ENCODE measurements at regions not wholly inside any gene's neighbourhood (a gene's known extent, or its start where the extent isn't known, plus 50 kb on each side); places are given as distances from the start of the nearest gene placed in this dataset.

DNA sequence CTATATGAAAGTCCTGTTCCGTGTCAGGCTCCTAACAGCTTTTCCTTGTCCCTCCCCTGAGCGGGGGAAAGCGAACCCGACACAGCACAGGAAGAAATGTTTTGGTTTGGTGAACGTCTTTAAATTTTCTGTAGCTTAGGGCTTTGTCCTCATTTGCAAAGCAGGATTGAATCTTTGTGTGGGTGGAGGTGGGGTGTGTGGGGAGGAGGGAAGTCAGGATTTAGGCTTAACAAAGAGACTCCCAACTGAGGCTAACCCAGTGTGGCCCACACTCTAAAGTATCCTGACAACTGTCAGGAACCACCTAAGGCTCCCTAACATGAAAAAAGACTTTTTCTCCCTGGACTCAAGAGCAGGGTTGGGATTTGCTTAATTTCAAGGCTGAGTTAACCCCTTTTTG, 376.2 kb upstream of the C1orf174 start:
- Histone ChIP-seq H3K4me3 (ENCODE audit: low read length in 2 of 2) (no peak overlapping the region), H3K36me3 (ENCODE audit: control insufficient read depth in 2 of 2, insufficient read depth in 2 of 2, low read length in 2 of 2) (no peaks in the 10 kb centered on the region), H3K9ac (ENCODE audit: low read depth in 1 of 2, low read length in 2 of 2) (no peak overlapping the region), H3K27me3 (ENCODE audit: control insufficient read depth in 2 of 2, insufficient read depth in 2 of 2, low read length in 2 of 2) (no peaks in the 10 kb centered on the region), H3K4me1 (ENCODE audit: control insufficient read depth in 2 of 2, insufficient read depth in 2 of 2, low read length in 2 of 2) (no peaks in the 10 kb centered on the region), H3K9me3 (ENCODE audit: control insufficient read depth in 2 of 2, low read length in 2 of 2) (peaks cover 0 to 2% of the 10 kb centered on the region in 2 donors), H3K27ac (ENCODE audit: low read depth in 2 of 2, low read length in 2 of 2) (no peak overlapping the region)

DNA sequence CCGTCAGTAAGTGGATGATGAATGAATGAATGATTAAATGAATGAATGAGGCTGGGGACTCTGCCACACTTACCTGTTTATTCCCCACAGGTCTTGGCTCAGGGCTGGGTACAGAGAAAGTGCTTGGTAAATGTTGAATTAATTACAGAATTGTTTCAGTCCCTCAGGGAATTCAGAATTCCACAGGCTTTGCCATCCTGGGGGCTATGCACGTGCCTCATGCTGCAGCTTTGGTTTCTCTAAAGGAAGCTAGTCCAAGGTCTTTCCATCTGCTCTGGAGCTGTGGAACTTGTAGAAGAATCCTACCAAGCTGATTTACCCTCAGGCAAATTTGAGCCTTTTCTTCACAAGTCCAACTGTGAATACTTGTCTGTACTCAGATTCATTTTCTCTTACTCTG, 376.8 kb upstream of the AJAP1 start:
- H3K4me1 ChIP-seq (ENCODE audit: control insufficient read depth in 2 of 2, insufficient read depth in 2 of 2, low read length in 2 of 2), result no peaks in the 10 kb centered on the region
- no peaks in the 10 kb centered on the region for H3K36me3 ChIP-seq (ENCODE audit: control insufficient read depth in 2 of 2, insufficient read depth in 2 of 2, low read length in 2 of 2)
- H3K27me3 ChIP-seq (ENCODE audit: control insufficient read depth in 2 of 2, insufficient read depth in 2 of 2, low read length in 2 of 2), result no peaks in the 10 kb centered on the region
- H3K27ac ChIP-seq (ENCODE audit: low read depth in 2 of 2, low read length in 2 of 2), result no peak overlapping the region
- no peak overlapping the region for H3K4me3 ChIP-seq (ENCODE audit: low read length in 2 of 2)
- no peak overlapping the region for H3K9ac ChIP-seq (ENCODE audit: low read depth in 1 of 2, low read length in 2 of 2)
- peaks cover 0 to 3% of the 10 kb centered on the region in 2 donors for H3K9me3 ChIP-seq (ENCODE audit: control insufficient read depth in 2 of 2, low read length in 2 of 2)

DNA sequence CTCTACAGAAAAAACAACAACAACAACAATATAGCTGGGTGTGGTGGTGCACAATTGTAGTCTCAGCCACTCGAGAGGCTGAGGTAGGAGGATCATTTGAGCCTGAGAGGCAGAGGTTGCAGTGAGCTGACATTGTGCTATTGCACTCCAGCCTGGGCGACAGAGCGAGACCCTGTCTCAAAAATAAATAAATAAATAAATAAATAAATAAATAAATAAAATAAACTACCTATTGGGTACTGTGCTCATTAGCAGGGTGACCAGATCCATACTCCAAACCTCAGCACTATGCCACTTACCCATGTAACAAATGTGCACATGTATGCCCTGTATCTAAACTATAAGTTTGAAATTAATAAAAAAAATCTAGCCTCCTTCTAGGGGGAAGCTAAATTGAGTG, 369.4 kb upstream of the AJAP1 start:
- no peaks in the 10 kb centered on the region for H3K27me3 ChIP-seq (ENCODE audit: control insufficient read depth in 2 of 2, insufficient read depth in 2 of 2, low read length in 2 of 2)
- H3K9me3 ChIP-seq (ENCODE audit: control insufficient read depth in 2 of 2, low read length in 2 of 2), result peaks cover 0 to 2% of the 10 kb centered on the region in 2 donors
- H3K36me3 ChIP-seq (ENCODE audit: control insufficient read depth in 2 of 2, insufficient read depth in 2 of 2, low read length in 2 of 2), result no peaks in the 10 kb centered on the region
- no peak overlapping the region for H3K27ac ChIP-seq (ENCODE audit: low read depth in 2 of 2, low read length in 2 of 2)
- H3K9ac ChIP-seq (ENCODE audit: low read depth in 1 of 2, low read length in 2 of 2), result no peak overlapping the region
- H3K4me1 ChIP-seq (ENCODE audit: control insufficient read depth in 2 of 2, insufficient read depth in 2 of 2, low read length in 2 of 2), result no peaks in the 10 kb centered on the region
- no peak overlapping the region for H3K4me3 ChIP-seq (ENCODE audit: low read length in 2 of 2)

DNA sequence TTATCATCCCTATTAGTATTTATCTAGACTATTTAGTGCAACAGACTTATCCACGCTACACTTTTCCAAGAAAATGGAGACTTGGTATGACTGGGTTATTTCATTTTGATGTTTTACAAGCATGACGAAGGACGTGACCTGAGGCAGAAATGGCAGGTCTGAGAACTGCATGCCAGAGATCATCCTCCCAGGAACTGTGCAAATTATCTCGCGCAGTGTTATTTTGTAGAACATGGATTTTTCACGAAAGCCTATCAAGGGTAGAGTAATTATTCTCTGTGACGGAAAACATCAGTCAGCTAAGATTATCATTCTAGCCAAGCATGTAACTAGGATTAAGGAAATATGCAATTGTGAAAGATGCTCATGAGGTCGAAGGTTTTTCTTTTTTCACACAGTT, 361.5 kb upstream of the AJAP1 start:
- Histone ChIP-seq H3K36me3 (ENCODE audit: control insufficient read depth in 2 of 2, insufficient read depth in 2 of 2, low read length in 2 of 2) (no peaks in the 10 kb centered on the region), H3K9me3 (ENCODE audit: control insufficient read depth in 2 of 2, low read length in 2 of 2) (no peaks in the 10 kb centered on the region), H3K27me3 (ENCODE audit: control insufficient read depth in 2 of 2, insufficient read depth in 2 of 2, low read length in 2 of 2) (no peaks in the 10 kb centered on the region), H3K4me1 (ENCODE audit: control insufficient read depth in 2 of 2, insufficient read depth in 2 of 2, low read length in 2 of 2) (no peaks in the 10 kb centered on the region), H3K9ac (ENCODE audit: low read depth in 1 of 2, low read length in 2 of 2) (no peak overlapping the region), H3K4me3 (ENCODE audit: low read length in 2 of 2) (no peak overlapping the region), H3K27ac (ENCODE audit: low read depth in 2 of 2, low read length in 2 of 2) (no peak overlapping the region)

DNA sequence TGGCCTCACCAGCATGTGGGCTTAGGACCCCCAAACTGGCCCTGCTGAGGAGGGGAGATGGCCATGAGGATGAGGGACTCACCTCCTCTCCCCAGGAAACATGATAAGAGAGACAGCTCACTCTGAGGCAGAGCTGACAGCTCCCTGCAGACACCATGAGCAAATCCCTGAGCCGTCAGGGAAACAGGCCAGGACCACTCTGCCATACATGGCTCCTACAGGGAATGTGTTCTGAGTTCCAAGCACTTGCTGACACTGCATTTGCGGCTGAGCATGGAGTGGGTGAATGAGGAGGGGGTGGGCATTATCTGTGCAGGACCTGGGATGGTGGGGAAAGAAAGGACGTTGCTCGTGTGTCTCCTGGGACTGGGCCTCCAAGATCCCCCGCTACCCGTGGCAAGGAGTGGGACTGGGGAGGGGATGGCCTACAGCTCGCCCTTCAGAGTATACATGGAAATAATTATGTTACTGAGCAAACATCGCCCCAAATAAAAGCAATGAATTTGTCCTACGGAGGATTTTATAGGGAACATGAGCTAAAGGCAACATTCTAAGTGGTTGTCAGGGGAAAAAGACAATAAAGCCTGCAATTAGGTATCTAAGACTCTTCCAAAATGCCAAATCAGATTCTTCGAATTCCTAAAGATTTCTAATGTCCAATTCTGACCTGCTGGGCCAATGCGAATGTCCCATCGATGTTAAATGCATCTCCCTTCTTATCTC, 355.9 kb upstream of the AJAP1 start:
- no peaks in the 10 kb centered on the region for H3K27me3 ChIP-seq (ENCODE audit: control insufficient read depth in 2 of 2, insufficient read depth in 2 of 2, low read length in 2 of 2)
- no peak overlapping the region for H3K27ac ChIP-seq (ENCODE audit: low read depth in 2 of 2, low read length in 2 of 2)
- no peaks in the 10 kb centered on the region for H3K9me3 ChIP-seq (ENCODE audit: control insufficient read depth in 2 of 2, low read length in 2 of 2)
- no peaks in the 10 kb centered on the region for H3K4me1 ChIP-seq (ENCODE audit: control insufficient read depth in 2 of 2, insufficient read depth in 2 of 2, low read length in 2 of 2)
- H3K36me3 ChIP-seq (ENCODE audit: control insufficient read depth in 2 of 2, insufficient read depth in 2 of 2, low read length in 2 of 2), result no peaks in the 10 kb centered on the region
- no peak overlapping the region for H3K4me3 ChIP-seq (ENCODE audit: low read length in 2 of 2)
- H3K9ac ChIP-seq (ENCODE audit: low read depth in 1 of 2, low read length in 2 of 2), result no peak overlapping the region

DNA sequence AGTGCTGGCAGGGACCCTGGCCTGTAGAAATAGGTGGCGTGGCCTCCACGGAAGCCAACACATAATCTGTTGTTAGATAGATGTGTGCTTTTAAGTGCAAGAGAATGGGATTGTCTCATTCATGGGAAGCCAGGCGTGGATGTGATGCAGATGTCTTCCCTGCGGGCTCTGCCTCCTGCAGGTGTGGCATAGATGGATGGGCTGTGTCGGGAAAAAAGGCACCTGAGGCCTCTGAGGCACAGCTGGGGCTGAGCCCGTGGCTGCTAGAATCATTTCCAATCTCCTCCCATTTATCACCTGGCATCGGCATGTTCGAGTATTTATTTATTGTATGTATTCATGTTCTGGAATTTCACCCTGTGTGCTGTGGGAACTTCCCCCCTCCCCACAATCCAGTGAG, 353.4 kb upstream of the AJAP1 start:
- Histone ChIP-seq H3K4me1 (ENCODE audit: control insufficient read depth in 2 of 2, insufficient read depth in 2 of 2, low read length in 2 of 2) (no peaks in the 10 kb centered on the region), H3K27me3 (ENCODE audit: control insufficient read depth in 2 of 2, insufficient read depth in 2 of 2, low read length in 2 of 2) (no peaks in the 10 kb centered on the region), H3K36me3 (ENCODE audit: control insufficient read depth in 2 of 2, insufficient read depth in 2 of 2, low read length in 2 of 2) (no peaks in the 10 kb centered on the region), H3K27ac (ENCODE audit: low read depth in 2 of 2, low read length in 2 of 2) (no peak overlapping the region), H3K4me3 (ENCODE audit: low read length in 2 of 2) (no peak overlapping the region), H3K9ac (ENCODE audit: low read depth in 1 of 2, low read length in 2 of 2) (no peak overlapping the region), H3K9me3 (ENCODE audit: control insufficient read depth in 2 of 2, low read length in 2 of 2) (no peaks in the 10 kb centered on the region)

DNA sequence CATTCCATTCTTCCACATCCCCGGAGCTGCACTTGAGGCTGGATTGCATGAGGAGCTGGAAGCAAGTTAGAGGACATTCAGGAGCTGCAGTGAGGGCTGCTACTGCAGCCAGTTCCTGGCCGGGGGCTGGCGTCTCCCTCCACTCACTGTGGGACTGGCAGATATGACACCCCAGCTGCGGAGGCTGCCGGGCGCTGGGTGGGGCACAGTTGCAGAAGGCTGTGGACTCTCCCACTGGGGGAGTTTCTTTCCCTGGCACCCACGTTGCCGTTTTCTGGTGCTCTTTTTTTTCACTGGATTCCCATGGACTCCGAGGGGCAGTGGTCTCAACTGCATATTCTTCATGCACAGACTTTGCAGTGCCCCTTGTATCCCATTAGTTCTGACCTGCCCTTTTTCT, 351.1 kb upstream of the AJAP1 start:
- H3K27ac ChIP-seq (ENCODE audit: low read depth in 2 of 2, low read length in 2 of 2), result no peak overlapping the region
- H3K4me3 ChIP-seq (ENCODE audit: low read length in 2 of 2), result no peak overlapping the region
- no peak overlapping the region for H3K9ac ChIP-seq (ENCODE audit: low read depth in 1 of 2, low read length in 2 of 2)
- H3K36me3 ChIP-seq (ENCODE audit: control insufficient read depth in 2 of 2, insufficient read depth in 2 of 2, low read length in 2 of 2), result no peaks in the 10 kb centered on the region
- H3K4me1 ChIP-seq (ENCODE audit: control insufficient read depth in 2 of 2, insufficient read depth in 2 of 2, low read length in 2 of 2), result no peaks in the 10 kb centered on the region
- no peaks in the 10 kb centered on the region for H3K9me3 ChIP-seq (ENCODE audit: control insufficient read depth in 2 of 2, low read length in 2 of 2)
- no peaks in the 10 kb centered on the region for H3K27me3 ChIP-seq (ENCODE audit: control insufficient read depth in 2 of 2, insufficient read depth in 2 of 2, low read length in 2 of 2)

DNA sequence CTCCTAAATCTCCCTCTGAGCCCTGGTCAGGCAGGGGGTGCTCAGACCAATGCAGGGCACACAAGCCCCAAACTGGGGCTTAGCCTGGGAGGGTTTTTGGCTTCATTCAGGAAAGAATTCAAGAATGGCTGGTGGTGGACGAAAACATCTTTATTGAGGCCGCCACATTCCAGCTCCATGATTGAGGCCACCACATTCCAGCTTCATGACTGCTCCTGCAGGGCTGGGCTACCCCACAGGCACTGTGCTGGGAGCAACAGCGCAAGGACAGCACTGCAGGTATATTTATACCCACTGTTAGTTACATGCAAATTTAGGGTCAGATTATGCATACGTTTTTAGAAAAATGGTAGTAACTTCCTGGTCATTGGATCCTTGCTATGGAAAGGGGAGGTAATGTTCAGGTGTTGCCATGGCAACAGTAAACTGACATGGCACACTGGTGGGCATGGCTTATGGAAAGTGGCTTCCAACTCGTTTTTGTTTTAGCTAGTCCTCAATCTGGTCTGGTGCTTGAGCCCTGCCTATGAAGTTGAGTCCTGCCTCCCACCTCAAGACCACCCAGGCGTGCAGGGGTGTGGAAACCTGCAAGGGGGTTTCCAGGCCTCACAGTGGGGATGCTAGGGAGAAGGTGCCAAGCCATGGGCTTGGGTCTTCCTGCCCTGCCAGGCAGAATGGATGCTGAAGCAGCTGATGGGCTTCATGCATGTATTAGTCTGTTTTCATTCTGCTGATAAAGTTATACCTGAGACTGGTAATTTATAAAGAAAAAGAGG, 348.7 kb upstream of the AJAP1 start:
- Histone ChIP-seq H3K9me3 (ENCODE audit: control insufficient read depth in 2 of 2, low read length in 2 of 2) (no peaks in the 10 kb centered on the region), H3K27me3 (ENCODE audit: control insufficient read depth in 2 of 2, insufficient read depth in 2 of 2, low read length in 2 of 2) (no peaks in the 10 kb centered on the region), H3K4me1 (ENCODE audit: control insufficient read depth in 2 of 2, insufficient read depth in 2 of 2, low read length in 2 of 2) (no peaks in the 10 kb centered on the region), H3K4me3 (ENCODE audit: low read length in 2 of 2) (no peak overlapping the region), H3K36me3 (ENCODE audit: control insufficient read depth in 2 of 2, insufficient read depth in 2 of 2, low read length in 2 of 2) (no peaks in the 10 kb centered on the region), H3K9ac (ENCODE audit: low read depth in 1 of 2, low read length in 2 of 2) (no peak overlapping the region), H3K27ac (ENCODE audit: low read depth in 2 of 2, low read length in 2 of 2) (no peak overlapping the region)

DNA sequence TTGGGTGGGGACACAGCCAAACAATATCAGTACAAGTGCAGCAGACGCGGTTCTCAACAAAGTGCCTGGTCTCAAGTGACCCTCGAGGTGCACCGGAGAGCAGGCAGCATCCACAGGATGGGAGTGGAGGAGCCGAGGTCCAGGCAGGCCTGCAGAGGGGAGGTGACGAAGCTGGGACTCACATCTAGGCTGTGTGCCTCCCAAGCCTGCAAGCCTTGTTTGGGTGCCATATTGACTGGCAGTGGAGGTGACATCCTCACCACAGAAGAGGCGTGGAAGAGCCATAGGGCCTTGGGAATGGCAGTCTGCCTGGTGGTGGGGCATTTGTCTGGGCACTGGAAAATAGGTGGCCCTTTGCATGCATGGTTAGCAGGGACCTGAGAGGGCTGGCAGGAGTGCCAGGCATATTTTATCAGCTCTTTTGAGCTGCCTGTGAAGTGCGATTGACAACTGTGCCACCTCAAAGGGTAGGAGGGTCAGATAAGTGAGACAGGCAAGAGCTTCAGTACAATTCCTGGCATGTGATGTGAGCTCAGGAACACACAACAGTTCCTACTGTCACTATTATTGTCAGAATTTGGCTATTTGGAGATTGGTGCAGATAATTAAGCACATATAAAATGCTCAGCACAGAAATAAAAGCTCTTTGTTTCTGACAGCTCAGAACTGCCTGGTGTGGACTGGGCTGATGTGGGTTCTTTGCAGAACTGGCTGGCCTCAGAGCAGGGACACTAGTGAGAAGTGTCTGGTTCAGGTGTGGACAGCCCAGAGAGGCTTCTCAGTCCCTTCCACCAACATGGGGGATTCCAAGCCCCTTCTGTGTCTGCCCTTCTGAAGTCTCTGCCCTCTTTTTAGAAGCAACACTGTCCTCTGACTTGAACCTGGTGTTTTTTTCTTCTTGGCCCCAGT, 347.6 kb upstream of the AJAP1 start:
- H3K27ac ChIP-seq (ENCODE audit: low read depth in 2 of 2, low read length in 2 of 2), result no peak overlapping the region
- H3K36me3 ChIP-seq (ENCODE audit: control insufficient read depth in 2 of 2, insufficient read depth in 2 of 2, low read length in 2 of 2), result no peaks in the 10 kb centered on the region
- no peaks in the 10 kb centered on the region for H3K27me3 ChIP-seq (ENCODE audit: control insufficient read depth in 2 of 2, insufficient read depth in 2 of 2, low read length in 2 of 2)
- H3K4me3 ChIP-seq (ENCODE audit: low read length in 2 of 2), result no peak overlapping the region
- H3K9ac ChIP-seq (ENCODE audit: low read depth in 1 of 2, low read length in 2 of 2), result no peak overlapping the region
- H3K9me3 ChIP-seq (ENCODE audit: control insufficient read depth in 2 of 2, low read length in 2 of 2), result no peaks in the 10 kb centered on the region
- H3K4me1 ChIP-seq (ENCODE audit: control insufficient read depth in 2 of 2, insufficient read depth in 2 of 2, low read length in 2 of 2), result no peaks in the 10 kb centered on the region

DNA sequence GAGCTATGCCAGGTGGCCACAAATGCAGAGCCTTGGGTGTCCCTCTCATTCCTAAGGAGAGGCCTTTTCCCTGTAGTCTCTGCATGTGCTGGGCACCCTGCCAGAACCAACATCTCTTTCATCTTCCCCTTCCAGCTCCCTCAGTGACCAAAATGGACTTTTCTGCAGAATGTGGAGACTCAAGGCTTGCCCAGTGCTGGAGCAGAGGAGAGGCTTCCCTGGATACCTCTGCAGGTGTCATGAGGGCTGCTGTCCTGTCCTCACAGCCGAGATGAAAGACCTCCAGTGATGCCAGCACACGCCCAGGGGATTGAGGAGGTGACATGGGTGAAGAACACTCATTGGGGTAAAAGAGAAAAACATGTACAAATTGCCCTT, 347.0 kb upstream of the AJAP1 start:
- no peaks in the 10 kb centered on the region for H3K9me3 ChIP-seq (ENCODE audit: control insufficient read depth in 2 of 2, low read length in 2 of 2)
- H3K27me3 ChIP-seq (ENCODE audit: control insufficient read depth in 2 of 2, insufficient read depth in 2 of 2, low read length in 2 of 2), result no peaks in the 10 kb centered on the region
- no peak overlapping the region for H3K27ac ChIP-seq (ENCODE audit: low read depth in 2 of 2, low read length in 2 of 2)
- H3K36me3 ChIP-seq (ENCODE audit: control insufficient read depth in 2 of 2, insufficient read depth in 2 of 2, low read length in 2 of 2), result no peaks in the 10 kb centered on the region
- H3K4me3 ChIP-seq (ENCODE audit: low read length in 2 of 2), result no peak overlapping the region
- H3K4me1 ChIP-seq (ENCODE audit: control insufficient read depth in 2 of 2, insufficient read depth in 2 of 2, low read length in 2 of 2), result no peaks in the 10 kb centered on the region
- no peak overlapping the region for H3K9ac ChIP-seq (ENCODE audit: low read depth in 1 of 2, low read length in 2 of 2)
